ENCODE measurements at regions not wholly inside any gene's neighbourhood (a gene's known extent, or its start where the extent isn't known, plus 50 kb on each side); places are given as distances from the start of the nearest gene placed in this dataset.

DNA sequence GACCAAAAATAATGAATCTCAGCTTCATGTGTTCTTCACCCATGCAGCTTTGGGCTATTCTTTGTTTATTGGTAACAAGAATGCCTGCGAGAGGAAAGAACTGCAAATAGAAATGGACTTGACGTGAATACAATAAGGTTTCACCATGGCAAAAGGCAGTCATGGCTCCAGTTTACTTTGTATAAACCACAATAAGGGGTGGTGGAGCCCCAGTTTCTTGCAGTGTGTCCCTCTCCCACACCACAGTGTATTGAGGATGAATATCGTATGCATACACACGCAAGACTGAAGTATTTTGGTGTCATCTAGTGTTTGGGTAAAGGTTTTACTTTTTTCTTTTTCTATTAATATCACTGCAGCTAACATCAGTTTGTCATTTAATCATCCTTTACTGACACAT lies 159.7 kb upstream of the CNTN4 start:
- no peaks in the 10 kb centered on the region for H3K36me3 ChIP-seq
- H3K4me1 ChIP-seq, result no peaks in the 10 kb centered on the region
- intact Hi-C loops (cut with DNase I), result no loop called here
- H3K27ac ChIP-seq, result no peak overlapping the region
- no peak for TF ChIP-seq POLR2A (IDR thresholded peaks at IDR 0.05)
- TF ChIP-seq, protein P1, sequence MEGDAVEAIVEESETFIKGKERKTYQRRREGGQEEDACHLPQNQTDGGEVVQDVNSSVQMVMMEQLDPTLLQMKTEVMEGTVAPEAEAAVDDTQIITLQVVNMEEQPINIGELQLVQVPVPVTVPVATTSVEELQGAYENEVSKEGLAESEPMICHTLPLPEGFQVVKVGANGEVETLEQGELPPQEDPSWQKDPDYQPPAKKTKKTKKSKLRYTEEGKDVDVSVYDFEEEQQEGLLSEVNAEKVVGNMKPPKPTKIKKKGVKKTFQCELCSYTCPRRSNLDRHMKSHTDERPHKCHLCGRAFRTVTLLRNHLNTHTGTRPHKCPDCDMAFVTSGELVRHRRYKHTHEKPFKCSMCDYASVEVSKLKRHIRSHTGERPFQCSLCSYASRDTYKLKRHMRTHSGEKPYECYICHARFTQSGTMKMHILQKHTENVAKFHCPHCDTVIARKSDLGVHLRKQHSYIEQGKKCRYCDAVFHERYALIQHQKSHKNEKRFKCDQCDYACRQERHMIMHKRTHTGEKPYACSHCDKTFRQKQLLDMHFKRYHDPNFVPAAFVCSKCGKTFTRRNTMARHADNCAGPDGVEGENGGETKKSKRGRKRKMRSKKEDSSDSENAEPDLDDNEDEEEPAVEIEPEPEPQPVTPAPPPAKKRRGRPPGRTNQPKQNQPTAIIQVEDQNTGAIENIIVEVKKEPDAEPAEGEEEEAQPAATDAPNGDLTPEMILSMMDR (IDR thresholded peaks at IDR 0.05), result no peak
- 56% methylated on average over 4 of the region's 4 CpGs for WGBS (ENCODE audit: insufficient coverage, low coverage, low lambda C conversion rate, missing lambda C conversion rate)
- no peaks in the 10 kb centered on the region for H3K9me3 ChIP-seq
- ATAC-seq (no peak), DNase-seq (no peak)
- H3K4me3 ChIP-seq, result no peak overlapping the region
- no peaks in the 10 kb centered on the region for H3K27me3 ChIP-seq

DNA sequence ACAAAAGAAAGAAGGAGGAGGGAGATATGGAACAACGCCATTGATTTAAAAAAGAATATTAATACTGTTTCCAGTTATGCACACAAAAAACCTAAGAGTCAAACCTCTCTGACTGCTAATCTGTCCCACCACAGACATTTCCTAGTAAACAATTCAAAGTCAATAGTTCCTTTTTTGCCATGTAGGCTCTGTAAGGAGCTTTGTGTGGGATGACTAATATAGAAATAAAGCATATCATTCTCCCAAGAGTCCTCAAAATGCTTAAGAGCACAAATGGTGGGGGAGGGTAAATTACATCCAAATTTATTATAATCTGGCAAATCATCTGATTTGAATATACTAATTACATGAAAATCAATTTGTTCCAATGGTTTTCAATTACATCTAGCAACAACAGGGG lies 155.9 kb upstream of the CNTN4 start:
- Histone ChIP-seq H3K4me1 (no peaks in the 10 kb centered on the region), H3K27ac (no peak overlapping the region), H3K36me3 (no peaks in the 10 kb centered on the region), H3K27me3 (no peaks in the 10 kb centered on the region), H3K9me3 (no peaks in the 10 kb centered on the region), H3K4me3 (no peak overlapping the region)
- ATAC-seq (no peak), DNase-seq (no peak)
- WGBS (ENCODE audit: insufficient coverage, low coverage, low lambda C conversion rate, missing lambda C conversion rate), result 23% methylated on average over 1 of the region's 1 CpG
- TF ChIP-seq, protein P1 (IDR thresholded peaks at IDR 0.05), result no peak
- no peak for TF ChIP-seq POLR2A (IDR thresholded peaks at IDR 0.05)
- intact Hi-C loops (cut with DNase I), result no loop called here

DNA sequence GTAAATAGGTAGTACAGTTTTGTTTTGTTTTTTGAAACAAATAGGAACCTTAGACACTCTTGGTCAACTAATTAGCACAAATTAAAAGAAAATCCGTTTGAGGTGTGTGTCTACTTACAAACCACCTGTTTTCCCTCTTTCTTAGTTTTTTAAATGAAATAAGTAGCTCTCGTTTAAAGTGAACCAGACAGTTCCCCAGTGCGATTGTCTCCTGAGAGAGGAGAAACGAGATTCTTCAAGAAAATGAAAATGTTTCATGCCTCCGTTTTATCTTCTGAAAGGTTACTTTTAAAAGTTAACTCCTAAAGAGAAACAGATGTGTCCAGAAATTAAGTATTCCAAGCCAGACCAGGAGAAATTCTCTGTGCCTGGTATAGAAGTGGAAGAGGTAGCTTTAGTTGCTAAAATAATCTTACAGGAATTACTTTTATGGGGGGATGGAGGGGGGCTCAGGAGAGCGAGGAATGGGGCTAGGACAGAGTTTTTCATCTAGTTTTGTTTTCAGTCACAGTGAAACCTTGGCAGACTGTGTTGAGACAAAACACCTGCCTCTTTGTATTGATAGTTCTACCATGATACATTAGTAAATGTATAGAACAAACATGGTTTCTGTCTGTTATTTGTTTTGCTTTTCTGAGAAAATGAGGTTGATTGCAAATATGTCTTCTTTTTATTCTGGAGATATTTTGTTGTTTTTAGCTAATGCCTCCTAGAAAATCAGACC lies 155.1 kb upstream of the CNTN4 start:
- H3K4me3 ChIP-seq, result no peak overlapping the region
- H3K27ac ChIP-seq, result no peak overlapping the region
- TF ChIP-seq, protein P1 (IDR thresholded peaks at IDR 0.05), result no peak
- no peak for TF ChIP-seq POLR2A (IDR thresholded peaks at IDR 0.05)
- no peaks in the 10 kb centered on the region for H3K9me3 ChIP-seq
- intact Hi-C loops (cut with DNase I), result no loop called here
- no peaks in the 10 kb centered on the region for H3K4me1 ChIP-seq
- DNase-seq (no peak), ATAC-seq (no peak)
- H3K27me3 ChIP-seq, result no peaks in the 10 kb centered on the region
- WGBS (ENCODE audit: insufficient coverage, low coverage, low lambda C conversion rate, missing lambda C conversion rate), result 32% methylated on average over 6 of the region's 6 CpGs
- H3K36me3 ChIP-seq, result no peaks in the 10 kb centered on the region

DNA sequence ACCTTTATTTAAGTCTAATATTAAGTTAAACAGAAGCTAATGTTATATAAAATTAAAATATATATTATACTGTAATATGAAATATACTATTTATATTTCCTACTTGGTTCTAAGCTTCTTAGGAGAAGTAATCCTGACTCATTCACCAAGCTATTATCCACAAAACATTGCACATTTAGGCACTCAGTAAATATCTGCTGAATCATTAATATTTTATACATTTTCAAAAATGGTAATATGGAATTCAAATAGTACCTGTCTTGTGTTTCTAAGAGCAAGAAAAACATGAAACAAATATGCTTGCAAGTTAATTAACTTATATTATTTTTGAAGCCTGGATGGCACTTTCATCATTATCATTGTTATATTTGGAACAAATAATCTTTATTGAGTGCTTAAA lies 153.0 kb upstream of the CNTN4 start:
- no peaks in the 10 kb centered on the region for H3K9me3 ChIP-seq
- H3K36me3 ChIP-seq, result no peaks in the 10 kb centered on the region
- no peaks in the 10 kb centered on the region for H3K4me1 ChIP-seq
- H3K4me3 ChIP-seq, result no peak overlapping the region
- intact Hi-C loops (cut with DNase I), result no loop called here
- DNase-seq, result no peak
- TF ChIP-seq POLR2A (IDR thresholded peaks at IDR 0.05), result no peak
- TF ChIP-seq, protein P1 (IDR thresholded peaks at IDR 0.05), result no peak
- no peaks in the 10 kb centered on the region for H3K27me3 ChIP-seq
- no peak overlapping the region for H3K27ac ChIP-seq
- ATAC-seq, result no peak

DNA sequence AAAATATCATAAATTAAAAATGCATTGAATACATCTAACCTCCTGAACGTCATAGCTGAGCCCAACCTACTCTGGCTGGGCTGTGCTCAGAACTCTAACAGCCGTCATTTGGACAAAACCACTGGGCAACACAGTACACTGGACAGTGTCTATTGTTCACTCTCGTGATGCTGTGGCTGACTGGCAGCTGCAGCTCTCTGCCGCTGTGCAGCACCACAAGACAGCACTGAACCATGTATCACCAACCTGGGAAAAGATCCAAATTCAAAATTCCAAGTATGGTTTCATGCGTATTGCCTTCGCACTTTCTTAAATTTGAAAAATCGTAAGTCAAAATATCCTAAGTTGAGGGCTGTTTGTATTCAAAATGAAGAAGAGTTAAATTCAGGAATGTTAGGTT lies 145.1 kb upstream of the CNTN4 start:
- DNase-seq (no peak), ATAC-seq (no peak)
- Histone ChIP-seq H3K4me3 (no peak overlapping the region), H3K9me3 (no peaks in the 10 kb centered on the region), H3K4me1 (no peaks in the 10 kb centered on the region), H3K36me3 (no peaks in the 10 kb centered on the region), H3K27me3 (no peaks in the 10 kb centered on the region), H3K27ac (no peak overlapping the region)
- WGBS (ENCODE audit: insufficient coverage, low coverage, low lambda C conversion rate, missing lambda C conversion rate), result 59% methylated on average over 7 of the region's 7 CpGs
- intact Hi-C loops (cut with DNase I), result no loop called here
- TF ChIP-seq, protein P1 (IDR thresholded peaks at IDR 0.05), result no peak
- no peak for TF ChIP-seq POLR2A (IDR thresholded peaks at IDR 0.05)

Measured in right lobe of liver (tissue), 6 donors.